ENCODE measurements at regions not wholly inside any gene's neighbourhood (a gene's known extent, or its start where the extent isn't known, plus 50 kb on each side); places are given as distances from the start of the nearest gene placed in this dataset.

GRCh38 chr10:130986846-130987245 is 324.7 kb downstream of the TCERG1L start:
- no peak overlapping the region for H3K4me3 Mint-ChIP-seq
- H3K27me3 Mint-ChIP-seq (ENCODE audit: low read depth): peaks cover 2% of the 10 kb centered on the region
- H3K4me1 Mint-ChIP-seq: peaks cover 5% of the 10 kb centered on the region

GRCh38 chr10:130987401-130987800 is 324.1 kb downstream of the TCERG1L start:
- TF ChIP-seq CTCF (conservative IDR thresholded peaks at IDR 0.05): no peak
- Mint-ChIP-seq H3K4me3 (no peak overlapping the region), H3K27ac (ENCODE audit: unreplicated experiment) (no peak overlapping the region), H3K36me3 (ENCODE audit: low read depth) (peaks cover 2% of the 10 kb centered on the region), H3K27me3 (ENCODE audit: low read depth) (peaks cover 2% of the 10 kb centered on the region), H3K4me1 (peaks cover 5% of the 10 kb centered on the region), H3K9me3 (peaks cover 4% of the 10 kb centered on the region)
- DNase-seq (ENCODE audit: low read depth, low spot score): no peak

More at GRCh38 chr10:130986846-130987245, 324.7 kb downstream of the TCERG1L start:
- no peak for DNase-seq (ENCODE audit: low read depth, low spot score)
- Mint-ChIP-seq H3K9me3 (peaks cover 4% of the 10 kb centered on the region), H3K27ac (ENCODE audit: unreplicated experiment) (peak overlapping the region; percentile 76), H3K36me3 (ENCODE audit: low read depth) (peaks cover 2% of the 10 kb centered on the region)
- TF ChIP-seq CTCF (conservative IDR thresholded peaks at IDR 0.05): no peak

- Mint-ChIP-seq H3K27ac (ENCODE audit: unreplicated experiment) (no peak overlapping the region), H3K4me1 (peaks cover 5% of the 10 kb centered on the region), H3K9me3 (no peaks in the 10 kb centered on the region), H3K27me3 (ENCODE audit: low read depth) (peaks cover 4% of the 10 kb centered on the region), H3K4me3 (no peak overlapping the region), H3K36me3 (ENCODE audit: low read depth) (no peaks in the 10 kb centered on the region)
- no peak for DNase-seq (ENCODE audit: low read depth, low spot score)
- TF ChIP-seq CTCF (conservative IDR thresholded peaks at IDR 0.05): no peak
These were observed 321.8 kb downstream of the TCERG1L start for GRCh38 chr10:130989670-130990232.

- H3K4me1 Mint-ChIP-seq: peaks cover 5% of the 10 kb centered on the region
- no peak for TF ChIP-seq CTCF (conservative IDR thresholded peaks at IDR 0.05)
- H3K27ac Mint-ChIP-seq (ENCODE audit: unreplicated experiment): no peak overlapping the region
- H3K4me3 Mint-ChIP-seq: no peak overlapping the region
- DNase-seq (ENCODE audit: low read depth, low spot score): no peak
- H3K27me3 Mint-ChIP-seq (ENCODE audit: low read depth): peaks cover 2% of the 10 kb centered on the region
- H3K9me3 Mint-ChIP-seq: no peaks in the 10 kb centered on the region
- H3K36me3 Mint-ChIP-seq (ENCODE audit: low read depth): no peaks in the 10 kb centered on the region
These were observed 321.0 kb downstream of the TCERG1L start for GRCh38 chr10:130990486-130990885.

DNA sequence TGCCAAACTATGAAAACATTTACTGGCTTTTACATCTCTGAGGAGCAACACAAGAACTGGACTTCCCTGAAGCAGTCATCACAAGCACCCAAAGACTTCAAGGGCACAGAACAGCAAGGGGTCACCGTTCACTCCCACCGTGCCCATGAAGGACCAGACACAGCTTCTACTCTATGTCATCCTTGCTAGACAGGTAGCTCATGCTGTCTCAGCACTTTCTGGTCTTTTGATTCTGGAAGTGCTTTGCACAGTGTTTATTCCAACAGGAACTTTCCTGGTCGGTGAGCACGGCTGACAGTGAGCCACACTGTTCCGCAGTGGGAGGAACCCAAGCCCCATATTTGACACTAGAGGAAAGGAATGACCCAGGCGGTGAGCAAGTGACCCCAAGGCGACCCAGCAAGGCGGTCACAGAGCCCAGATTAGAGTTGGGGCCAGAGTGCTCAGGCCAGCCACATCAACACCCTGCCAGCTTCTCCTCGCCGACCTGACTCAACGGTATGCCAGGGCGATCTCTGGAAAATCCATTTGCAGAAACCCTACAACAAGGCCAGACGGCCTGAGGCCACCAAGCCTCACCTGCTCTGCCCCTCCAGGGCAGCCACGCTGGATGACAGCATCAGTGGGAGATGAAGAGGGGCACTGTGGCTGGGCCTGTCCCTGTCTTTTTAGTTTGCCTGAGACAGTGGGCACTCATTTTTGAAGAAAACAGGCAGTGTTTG is 318.6 kb downstream of the TCERG1L start:
- no peaks in the 10 kb centered on the region for H3K36me3 Mint-ChIP-seq (ENCODE audit: low read depth)
- peaks cover 5% of the 10 kb centered on the region for H3K9me3 Mint-ChIP-seq
- H3K4me1 Mint-ChIP-seq: no peaks in the 10 kb centered on the region
- no peak overlapping the region for H3K4me3 Mint-ChIP-seq
- no peak for TF ChIP-seq CTCF (conservative IDR thresholded peaks at IDR 0.05)
- peaks cover 15% of the 10 kb centered on the region for H3K27me3 Mint-ChIP-seq (ENCODE audit: low read depth)
- H3K27ac Mint-ChIP-seq (ENCODE audit: unreplicated experiment): peak overlapping the region; percentile 57
- no peak for DNase-seq (ENCODE audit: low read depth, low spot score)

Data from neural crest cell (in vitro differentiated cells).